GM18517 (cell line): ENCODE measurements at regions not wholly inside any gene's neighbourhood (a gene's known extent, or its start where the extent isn't known, plus 50 kb on each side); places are given as distances from the start of the nearest gene placed in this dataset.

Experiments
- ATAC-seq: cut with Tn5 transposase; IDR thresholded peaks from one replicate; pipeline ENCODE4 v1.9.1; 2021; ENCODE audit warnings: mild to moderate bottlenecking, moderate library complexity; ENCODE audit not compliant: unreplicated experiment

- no peak for ATAC-seq
These were observed 402.1 kb upstream of the CHD6 start for GRCh38 chr20:42020316-42020715.

GRCh38 chr20:42018979-42019378 lies 400.8 kb upstream of the CHD6 start:
- ATAC-seq, result no peak

GRCh38 chr20:42010090-42010489 lies 391.9 kb upstream of the CHD6 start:
- no peak for ATAC-seq

- ATAC-seq, result no peak
These were observed 389.1 kb upstream of the CHD6 start for GRCh38 chr20:42007251-42007650.

- ATAC-seq, result no peak
These were observed 387.0 kb upstream of the CHD6 start for GRCh38 chr20:42005211-42005610.

DNA sequence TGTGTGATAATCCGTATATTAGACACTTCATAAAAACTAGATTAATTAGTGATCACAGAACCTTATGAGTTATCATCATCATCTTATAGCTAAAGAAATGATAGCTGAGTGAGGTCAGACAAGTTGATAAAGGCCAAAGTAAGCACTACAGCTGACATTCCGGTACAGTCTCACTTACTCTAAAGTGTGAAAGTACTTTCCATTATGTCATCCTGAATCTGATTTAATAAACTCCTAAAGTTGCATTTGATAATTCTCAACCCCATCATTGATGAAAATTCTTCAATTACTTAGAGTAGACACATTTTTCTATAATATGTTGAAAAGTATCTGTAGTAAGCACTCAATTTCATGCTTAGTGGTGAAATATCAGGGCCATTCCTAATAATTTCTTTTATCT lies 385.2 kb upstream of the CHD6 start:
- no peak for ATAC-seq

- ATAC-seq, result no peak
These were observed 380.6 kb upstream of the CHD6 start for GRCh38 chr20:41998539-41999341.

DNA sequence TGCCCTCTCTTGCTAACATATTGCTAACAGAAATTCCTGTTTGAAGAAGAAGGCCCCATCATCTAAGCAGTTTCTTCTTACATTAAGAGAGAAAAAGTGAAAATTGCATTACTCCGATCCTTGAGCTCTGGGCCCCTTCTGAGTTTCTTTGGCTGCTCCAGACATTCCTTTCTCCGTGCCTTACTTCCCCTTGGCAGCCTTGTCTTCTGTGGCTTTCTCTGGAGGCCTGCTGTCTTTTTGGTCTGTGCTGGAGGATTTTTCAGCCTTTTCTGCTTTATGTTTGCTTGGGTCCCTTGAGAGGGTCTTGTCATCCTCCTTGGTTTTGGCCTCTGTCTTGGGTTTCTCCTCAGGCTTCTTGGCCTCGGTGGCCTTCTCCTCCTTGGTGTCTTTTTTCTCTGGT lies 378.8 kb upstream of the CHD6 start:
- ATAC-seq, result no peak

- no peak for ATAC-seq
These were observed 374.3 kb upstream of the CHD6 start for GRCh38 chr20:41992481-41992880.

- ATAC-seq, result no peak
These were observed 373.2 kb upstream of the CHD6 start for GRCh38 chr20:41991412-41991811.

DNA sequence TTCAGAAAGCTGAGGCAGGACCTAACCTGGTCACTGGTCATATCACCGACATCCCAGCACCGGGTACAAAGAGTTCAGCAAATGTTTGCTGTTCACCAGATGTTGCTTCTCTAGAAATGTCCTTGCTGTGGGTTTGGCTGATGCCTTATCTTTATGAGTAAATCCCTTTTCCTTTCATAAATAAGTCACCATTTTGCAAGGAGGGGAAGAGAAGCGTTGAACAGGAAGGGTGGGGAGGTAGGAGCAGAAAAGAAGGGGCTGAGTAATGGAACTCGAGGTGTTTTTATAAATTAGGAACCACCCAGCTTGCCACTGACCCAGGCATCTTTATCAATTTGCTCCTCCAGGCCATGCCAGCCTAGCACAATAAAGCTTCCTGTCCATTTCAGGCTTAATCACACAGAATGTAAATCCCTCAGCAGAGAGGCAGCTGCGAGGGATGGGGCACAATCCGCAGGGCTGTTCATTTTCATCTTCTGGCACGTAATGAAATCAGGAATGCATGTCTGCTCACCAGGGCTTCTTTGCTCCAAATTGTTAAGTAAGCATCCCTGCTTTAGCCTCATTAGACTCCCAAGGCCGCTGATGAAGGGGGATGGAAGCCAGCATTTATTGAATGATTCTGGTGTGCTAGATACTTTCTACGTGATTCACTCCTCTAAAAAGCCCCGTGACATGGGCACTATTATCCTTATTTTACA lies 371.9 kb upstream of the CHD6 start:
- ATAC-seq, result no peak

DNA sequence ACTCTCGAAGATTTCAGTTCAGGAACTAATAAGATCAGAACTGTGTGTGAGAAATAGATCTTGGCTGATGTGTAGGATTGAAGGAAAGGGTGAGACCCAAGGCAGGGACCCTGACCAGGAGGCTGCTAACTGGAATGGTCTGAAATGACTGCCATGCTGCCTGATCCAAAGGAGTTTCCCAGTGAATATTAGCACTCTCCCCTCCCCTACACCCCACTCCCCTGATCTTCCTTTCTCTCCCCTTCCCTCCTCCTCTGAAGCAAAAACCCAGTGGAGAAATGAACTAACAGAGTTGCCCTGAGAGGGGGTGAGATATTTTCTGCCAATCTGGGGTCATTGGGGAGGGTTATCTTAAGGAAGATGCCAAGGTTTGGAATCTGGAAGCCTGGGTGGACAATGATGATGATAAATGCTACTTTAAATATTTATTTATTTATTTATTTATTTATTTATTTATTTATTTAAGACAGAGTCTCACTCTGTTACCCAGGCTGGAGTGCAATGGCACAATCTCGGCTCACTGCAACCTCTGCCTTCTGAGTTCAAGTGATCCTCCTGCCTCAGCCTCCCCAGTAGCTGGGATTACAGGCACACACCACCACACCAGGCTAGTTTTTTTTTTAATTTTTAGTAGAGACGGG lies 371.0 kb upstream of the CHD6 start:
- ATAC-seq, result no peak

DNA sequence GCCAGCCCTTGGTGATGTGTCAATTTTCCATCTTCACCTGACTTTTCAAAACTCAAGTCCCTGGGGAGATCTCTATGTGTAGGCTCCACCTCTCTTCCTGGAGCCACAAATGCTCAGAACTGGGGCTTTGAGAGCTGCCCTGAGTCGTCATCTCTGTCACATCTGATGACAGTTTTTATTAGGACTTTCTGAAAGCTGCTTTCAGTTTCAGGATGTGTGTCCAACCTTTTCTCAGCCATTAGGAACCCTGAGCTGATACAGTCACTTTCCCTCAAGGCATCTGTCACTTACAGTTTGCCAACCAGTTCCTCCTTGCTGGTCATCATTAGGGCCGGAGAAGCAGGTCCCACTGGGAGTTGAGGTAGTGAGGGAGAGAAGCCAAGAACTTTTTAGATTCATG lies 365.9 kb upstream of the CHD6 start:
- no peak for ATAC-seq

DNA sequence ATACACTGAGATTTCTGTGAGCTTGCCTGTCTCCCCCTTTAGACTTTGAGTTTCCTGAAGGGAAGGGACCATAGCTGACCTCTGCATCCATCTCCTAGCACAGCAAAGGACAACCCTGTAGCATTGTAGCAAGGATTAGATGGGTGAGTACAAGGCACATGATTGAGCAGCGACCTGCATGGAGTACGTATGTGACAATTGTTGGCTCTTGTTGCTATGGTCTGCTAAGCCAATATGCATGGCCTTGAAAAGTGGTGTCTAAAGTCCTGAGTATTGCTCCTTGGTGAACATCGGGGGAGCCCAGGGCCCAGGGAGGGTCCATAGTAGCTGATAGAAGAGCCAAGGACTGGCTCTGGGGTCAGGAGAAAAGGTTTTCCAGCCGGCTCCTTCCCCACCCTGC lies 365.0 kb upstream of the CHD6 start:
- ATAC-seq, result no peak

- no peak for ATAC-seq
These were observed 363.6 kb upstream of the CHD6 start for GRCh38 chr20:41981746-41982145.

DNA sequence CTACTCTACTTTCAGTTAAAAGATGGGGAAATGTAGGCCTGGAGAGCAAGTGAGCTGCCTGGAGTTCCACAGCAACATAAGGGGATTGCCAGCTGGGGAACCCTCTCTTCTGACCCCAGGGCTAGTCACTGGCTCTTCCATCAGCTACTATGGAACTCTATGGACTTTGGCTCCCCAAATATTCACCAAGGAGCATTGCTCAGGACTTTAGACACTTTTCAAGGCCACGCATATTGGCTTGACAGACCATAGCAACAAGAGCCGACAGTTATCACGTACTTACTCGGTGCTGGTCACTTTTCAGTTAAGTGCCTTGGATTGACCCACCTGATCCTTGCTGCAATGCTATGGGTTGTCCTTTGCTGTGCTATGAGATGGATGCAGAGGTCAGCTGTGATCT lies 360.7 kb upstream of the CHD6 start:
- no peak for ATAC-seq

- ATAC-seq, result no peak
These were observed 360.1 kb upstream of the CHD6 start for GRCh38 chr20:41978246-41978790.

- no peak for ATAC-seq
These were observed 351.5 kb upstream of the CHD6 start for GRCh38 chr20:41969656-41970055.

DNA sequence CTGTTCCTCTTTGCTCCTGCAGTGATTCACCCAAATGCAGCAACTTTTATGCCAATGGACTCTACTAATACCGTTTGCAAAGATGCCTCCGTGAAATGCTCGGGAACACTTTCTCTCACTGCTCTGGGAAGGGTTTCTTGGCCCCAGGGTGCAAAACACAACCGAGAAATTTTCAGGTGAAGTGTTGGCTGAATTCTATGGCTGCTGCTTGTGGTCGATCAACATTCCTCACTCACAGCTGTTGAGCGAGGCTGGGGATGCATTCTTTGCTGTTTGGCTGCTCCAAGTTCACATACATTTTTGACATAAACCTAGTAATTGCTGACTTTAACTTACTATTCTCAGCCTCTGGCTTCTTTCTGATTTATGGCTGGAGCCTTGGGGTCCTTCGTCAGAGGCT lies 342.0 kb upstream of the CHD6 start:
- ATAC-seq, result no peak

DNA sequence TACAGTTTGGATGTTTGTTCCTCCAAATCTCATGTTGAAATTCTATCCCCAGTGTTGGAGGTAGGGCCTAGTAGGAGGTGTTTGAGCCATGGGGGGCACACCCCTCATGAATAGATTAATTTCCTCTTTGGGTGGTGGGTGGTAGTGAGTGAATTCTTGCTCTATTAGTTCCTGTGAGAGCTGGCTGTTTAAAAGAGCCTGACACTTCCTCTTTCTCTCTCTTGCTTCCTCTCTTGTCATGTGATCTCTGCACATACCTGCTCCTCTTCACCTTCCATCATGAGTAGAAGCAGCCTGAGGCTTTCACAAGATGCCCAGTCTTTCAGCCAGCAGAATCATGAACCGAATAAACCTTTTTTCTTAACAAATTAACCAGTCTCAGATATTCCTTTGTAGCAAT lies 340.2 kb upstream of the CHD6 start:
- ATAC-seq, result no peak

GRCh38 chr20:41956338-41957074 lies 338.3 kb upstream of the CHD6 start:
- ATAC-seq, result no peak
